Adipocyte (in vitro differentiated cells): ENCODE measurements at regions not wholly inside any gene's neighbourhood (a gene's known extent, or its start where the extent isn't known, plus 50 kb on each side); places are given as distances from the start of the nearest gene placed in this dataset.

Experiments
- DNase-seq: peaks from one replicate; pipeline ENCODE4 v3.0.0-alpha.2; 2015; ENCODE audit warnings: low read depth
- H3K27me3 ChIP-seq: replicated peaks from 2 replicates; pipeline ENCODE4 v1.7.0; 2013; ENCODE audit warnings: mild to moderate bottlenecking, low read length, moderate library complexity; ENCODE audit not compliant: control insufficient read depth, insufficient read depth
- H3K36me3 ChIP-seq: 2 replicates; pipeline ENCODE4 v1.7.0; 2013; ENCODE audit warnings: low read length, mild to moderate bottlenecking, moderate library complexity; ENCODE audit not compliant: control insufficient read depth, insufficient read depth, severe bottlenecking
- H3K4me1 ChIP-seq: 2 replicates; pipeline ENCODE4 v1.7.0; 2013; ENCODE audit warnings: mild to moderate bottlenecking, low read length, moderate library complexity; ENCODE audit not compliant: control insufficient read depth, insufficient read depth
- H3K4me3 ChIP-seq: 2 replicates; pipeline ENCODE4 v1.7.0; 2013; ENCODE audit warnings: mild to moderate bottlenecking, low read length, moderate library complexity
- H3K9ac ChIP-seq: 2 replicates; pipeline ENCODE4 v1.7.0; 2013; ENCODE audit warnings: mild to moderate bottlenecking, low read length, moderate library complexity
- H3K9me3 ChIP-seq: 2 replicates; pipeline ENCODE4 v1.7.0; 2013; ENCODE audit warnings: mild to moderate bottlenecking, low read length, moderate library complexity; ENCODE audit not compliant: control insufficient read depth

GRCh38 chr4:16310606-16311005 is 84.3 kb upstream of the TAPT1 start:
- Histone ChIP-seq H3K4me3 (no peak overlapping the region), H3K9ac (no peak overlapping the region), H3K4me1 (no peaks in the 10 kb centered on the region), H3K27me3 (peaks cover 4% of the 10 kb centered on the region), H3K36me3 (no peaks in the 10 kb centered on the region), H3K9me3 (no peaks in the 10 kb centered on the region)
- DNase-seq: no peak

- no peaks in the 10 kb centered on the region for H3K36me3 ChIP-seq
- peaks cover under 1% of the 10 kb centered on the region for H3K9me3 ChIP-seq
- H3K9ac ChIP-seq: no peak overlapping the region
- no peaks in the 10 kb centered on the region for H3K4me1 ChIP-seq
- no peaks in the 10 kb centered on the region for H3K27me3 ChIP-seq
- DNase-seq: no peak
- H3K4me3 ChIP-seq: no peak overlapping the region
These were observed 76.4 kb upstream of the TAPT1 start for GRCh38 chr4:16302648-16303047.

GRCh38 chr4:16297003-16297402 is 70.7 kb upstream of the TAPT1 start:
- no peak overlapping the region for H3K9ac ChIP-seq
- DNase-seq: peak; percentile 5
- no peak overlapping the region for H3K4me3 ChIP-seq
- H3K27me3 ChIP-seq: no peaks in the 10 kb centered on the region
- peaks cover 5% of the 10 kb centered on the region for H3K4me1 ChIP-seq
- H3K9me3 ChIP-seq: peaks cover 10% of the 10 kb centered on the region
- H3K36me3 ChIP-seq: no peaks in the 10 kb centered on the region

- DNase-seq: peak; percentile 5
- H3K36me3 ChIP-seq: no peaks in the 10 kb centered on the region
- peaks cover 14% of the 10 kb centered on the region for H3K4me1 ChIP-seq
- H3K4me3 ChIP-seq: no peak overlapping the region
- H3K9ac ChIP-seq: no peak overlapping the region
- H3K27me3 ChIP-seq: no peaks in the 10 kb centered on the region
- peaks cover 10% of the 10 kb centered on the region for H3K9me3 ChIP-seq
These were observed 68.2 kb upstream of the TAPT1 start for GRCh38 chr4:16294455-16294854.

- Histone ChIP-seq H3K36me3 (no peaks in the 10 kb centered on the region), H3K4me3 (no peak overlapping the region), H3K9me3 (peaks cover 10% of the 10 kb centered on the region), H3K27me3 (no peaks in the 10 kb centered on the region), H3K4me1 (peaks cover 14% of the 10 kb centered on the region), H3K9ac (no peak overlapping the region)
- no peak for DNase-seq
These were observed 67.1 kb upstream of the TAPT1 start for GRCh38 chr4:16293210-16293838.

- Histone ChIP-seq H3K9me3 (peaks cover 9% of the 10 kb centered on the region), H3K4me3 (no peak overlapping the region), H3K9ac (no peak overlapping the region), H3K4me1 (peaks cover 14% of the 10 kb centered on the region), H3K36me3 (no peaks in the 10 kb centered on the region), H3K27me3 (no peaks in the 10 kb centered on the region)
- DNase-seq: no peak
These were observed 66.3 kb upstream of the TAPT1 start for GRCh38 chr4:16292585-16292984.

- Histone ChIP-seq H3K9me3 (no peaks in the 10 kb centered on the region), H3K4me1 (peaks cover 14% of the 10 kb centered on the region), H3K4me3 (peak overlapping the region; percentile 67), H3K9ac (peak overlapping the region; percentile 53), H3K27me3 (no peaks in the 10 kb centered on the region), H3K36me3 (no peaks in the 10 kb centered on the region)
- DNase-seq: no peak
These were observed 64.6 kb upstream of the TAPT1 start for GRCh38 chr4:16290681-16291420.

- Histone ChIP-seq H3K27me3 (no peaks in the 10 kb centered on the region), H3K36me3 (no peaks in the 10 kb centered on the region), H3K9me3 (no peaks in the 10 kb centered on the region), H3K9ac (peak overlapping the region; percentile 53), H3K4me3 (peak overlapping the region; percentile 67), H3K4me1 (peaks cover 14% of the 10 kb centered on the region)
- peak; percentile 75 for DNase-seq
These were observed 63.8 kb upstream of the TAPT1 start for GRCh38 chr4:16289897-16290554.

GRCh38 chr4:16284050-16284449 is 57.8 kb upstream of the TAPT1 start:
- Histone ChIP-seq H3K9me3 (peaks cover 6% of the 10 kb centered on the region), H3K36me3 (no peaks in the 10 kb centered on the region), H3K9ac (no peak overlapping the region), H3K4me3 (no peak overlapping the region), H3K27me3 (no peaks in the 10 kb centered on the region), H3K4me1 (no peaks in the 10 kb centered on the region)
- DNase-seq: no peak

GRCh38 chr4:16278178-16278577 is 51.9 kb upstream of the TAPT1 start:
- no peak overlapping the region for H3K4me3 ChIP-seq
- no peak overlapping the region for H3K9ac ChIP-seq
- no peaks in the 10 kb centered on the region for H3K4me1 ChIP-seq
- H3K36me3 ChIP-seq: no peaks in the 10 kb centered on the region
- peaks cover 10% of the 10 kb centered on the region for H3K9me3 ChIP-seq
- H3K27me3 ChIP-seq: no peaks in the 10 kb centered on the region
- DNase-seq: no peak
